GM18870 (cell line): ENCODE measurements at regions not wholly inside any gene's neighbourhood (a gene's known extent, or its start where the extent isn't known, plus 50 kb on each side); places are given as distances from the start of the nearest gene placed in this dataset.
"Not testable (repeated sequence)": the region's sequence is repeated elsewhere in the genome, so short reads cannot be mapped to it uniquely, and the experiment has no call there.

Experiments
- ATAC-seq: cut with Tn5 transposase; IDR thresholded peaks from one replicate; pipeline ENCODE4 v1.9.1; 2021; ENCODE audit warnings: moderate library complexity; ENCODE audit not compliant: unreplicated experiment

- no peak for ATAC-seq
These were observed 495.9 kb downstream of the CSNK1G3 start for GRCh38 chr5:124007675-124008398.

DNA sequence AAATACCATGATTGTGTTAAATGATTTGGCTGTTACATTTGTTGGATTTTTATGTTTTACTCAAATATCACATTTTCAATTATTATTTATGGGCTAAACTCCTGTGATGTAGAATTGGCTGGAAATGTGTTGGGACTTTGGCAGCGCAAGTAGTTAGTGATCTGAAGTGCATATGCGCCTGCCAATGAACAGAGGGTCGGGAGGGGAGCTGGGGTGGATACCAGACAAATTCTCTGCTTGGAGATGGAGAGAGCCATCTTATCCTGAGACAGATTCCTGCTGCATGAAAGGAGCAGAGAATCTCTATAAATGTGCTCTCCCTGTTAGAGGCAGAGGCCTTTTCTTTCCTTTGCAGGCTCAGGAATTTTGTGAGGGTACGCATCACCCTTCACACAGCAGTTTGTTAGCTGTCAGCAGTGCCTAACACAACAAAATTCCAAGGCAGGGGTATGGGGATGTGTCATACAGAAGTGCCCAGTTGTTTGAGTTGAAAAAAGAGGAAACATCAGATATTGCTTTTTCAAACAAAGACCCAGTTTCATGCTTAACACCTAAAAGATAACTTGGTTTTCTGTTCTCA lies 489.1 kb downstream of the CSNK1G3 start:
- no peak for ATAC-seq

GRCh38 chr5:124000538-124000937 lies 488.6 kb downstream of the CSNK1G3 start:
- no peak for ATAC-seq

DNA sequence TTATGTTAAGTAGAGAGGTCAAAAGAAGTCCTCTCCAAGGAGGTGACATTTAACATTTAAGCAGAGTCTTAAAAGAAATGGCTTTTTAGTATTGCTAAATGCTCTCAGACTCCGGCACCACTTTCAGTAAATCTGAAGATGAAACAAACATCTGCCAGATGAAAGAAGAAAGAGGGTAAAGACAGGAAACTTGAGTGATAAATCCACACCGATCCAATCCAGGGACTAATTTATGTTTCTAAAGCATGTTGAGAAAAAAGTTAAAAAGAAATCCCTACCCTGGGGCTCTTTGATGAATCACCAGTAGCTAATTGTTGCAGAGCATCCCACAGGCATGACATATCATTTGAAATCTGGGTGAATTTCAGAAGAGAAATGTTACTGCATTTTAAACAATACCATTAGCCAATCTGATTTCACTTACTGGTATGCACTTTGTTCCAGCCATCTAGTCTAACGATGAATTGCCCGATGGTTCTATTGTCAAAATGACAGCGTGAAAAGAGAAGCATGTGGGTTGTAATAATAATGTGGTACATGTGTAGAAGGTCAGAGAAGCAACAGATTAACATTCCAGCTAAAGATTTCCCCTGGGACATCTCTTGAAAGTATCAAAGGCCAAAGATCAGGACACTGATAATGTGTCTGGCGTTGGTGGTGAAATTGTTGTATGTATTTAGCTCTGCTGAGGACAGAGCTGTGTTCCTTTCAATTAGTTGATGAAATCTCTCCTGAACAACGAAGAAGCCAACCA lies 485.7 kb downstream of the CSNK1G3 start:
- ATAC-seq, result no peak

GRCh38 chr5:123997064-123997461 lies 485.1 kb downstream of the CSNK1G3 start:
- ATAC-seq, result no peak

- ATAC-seq, result no peak
These were observed 480.7 kb downstream of the CSNK1G3 start for GRCh38 chr5:123992641-123993040.

GRCh38 chr5:123987956-123988355 lies 476.0 kb downstream of the CSNK1G3 start:
- no peak for ATAC-seq

DNA sequence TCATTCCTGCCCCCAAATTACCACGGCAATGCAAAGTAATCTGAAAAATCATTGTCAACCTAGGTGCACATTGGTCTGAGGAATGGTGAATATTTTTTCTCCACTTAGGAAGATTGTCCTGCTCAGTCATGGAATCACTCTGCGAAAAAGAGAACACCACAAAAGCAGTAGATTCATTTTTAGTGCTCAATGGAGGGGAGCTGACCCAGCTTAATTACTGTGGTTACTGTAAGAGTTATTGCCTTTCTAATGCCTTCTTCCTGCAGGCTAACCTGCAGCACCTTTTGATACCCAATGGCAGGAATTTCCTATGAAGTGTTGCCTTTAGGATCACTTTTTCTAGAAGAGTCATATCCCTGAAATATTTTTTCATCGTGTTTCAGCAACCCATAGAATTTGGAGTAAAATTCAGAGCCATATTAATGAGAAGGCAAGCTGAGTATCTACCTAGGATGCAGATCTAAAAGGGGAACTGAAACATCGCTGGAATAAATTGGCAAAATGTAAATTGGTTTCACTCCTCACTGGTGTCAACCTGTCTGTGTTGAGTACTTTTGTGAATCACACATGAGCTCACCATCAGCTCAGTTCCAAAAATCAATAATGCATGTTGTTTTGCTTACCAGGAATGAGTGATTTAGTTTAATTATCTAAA lies 464.5 kb downstream of the CSNK1G3 start:
- ATAC-seq, result peak; percentile 88

GRCh38 chr5:123975521-123975920 lies 463.5 kb downstream of the CSNK1G3 start:
- ATAC-seq, result not testable (repeated sequence)

- no peak for ATAC-seq
These were observed 454.8 kb downstream of the CSNK1G3 start for GRCh38 chr5:123966781-123967180.

GRCh38 chr5:123965626-123966025 lies 453.6 kb downstream of the CSNK1G3 start:
- no peak for ATAC-seq

- no peak for ATAC-seq
These were observed 452.9 kb downstream of the CSNK1G3 start for GRCh38 chr5:123964884-123965283.

- no peak for ATAC-seq
These were observed 448.5 kb downstream of the CSNK1G3 start for GRCh38 chr5:123960526-123960925.

DNA sequence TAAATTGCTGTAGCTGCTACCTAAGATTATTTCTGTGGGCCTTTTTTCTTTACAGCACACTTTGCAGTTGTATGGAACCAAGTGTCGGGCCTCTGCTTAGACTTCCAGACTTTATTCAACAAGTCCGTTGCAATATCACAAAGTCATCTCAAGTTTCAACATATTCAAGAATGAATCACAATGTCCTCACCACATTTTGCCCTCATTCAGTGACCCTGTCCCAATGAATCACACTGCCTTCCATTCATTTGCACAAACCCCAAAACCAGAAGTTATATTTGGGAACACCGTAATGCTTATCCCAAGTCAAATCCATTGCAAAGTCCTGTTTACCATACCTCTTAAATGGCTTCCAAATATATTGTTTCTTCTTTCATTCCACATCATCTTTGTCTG lies 439.6 kb downstream of the CSNK1G3 start:
- no peak for ATAC-seq

- no peak for ATAC-seq
These were observed 439.0 kb downstream of the CSNK1G3 start for GRCh38 chr5:123950701-123951581.

DNA sequence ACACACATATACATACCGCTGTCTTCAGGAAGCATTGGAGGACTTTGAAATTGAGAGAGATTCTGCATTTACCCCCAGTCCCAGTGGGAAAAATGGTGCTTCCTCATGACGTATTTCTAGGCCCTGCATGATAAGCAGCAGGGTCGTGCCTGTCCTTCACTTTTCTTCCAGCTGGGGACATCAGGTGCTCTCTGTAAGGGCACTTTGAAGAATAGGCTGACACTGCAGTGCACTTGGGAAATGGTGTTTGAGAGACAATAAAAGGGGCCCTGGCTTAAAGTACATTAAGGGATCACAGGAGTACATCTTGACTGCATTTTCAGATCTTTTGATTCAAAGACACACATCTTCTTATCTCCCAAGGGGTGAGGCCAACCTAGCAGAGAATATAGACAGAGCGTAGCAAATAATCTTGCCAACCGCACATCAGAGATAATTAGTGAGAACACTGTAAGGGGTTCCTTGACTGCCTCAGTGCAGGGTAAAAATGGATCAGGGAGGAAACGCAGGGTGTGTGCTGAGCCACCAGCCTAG lies 437.9 kb downstream of the CSNK1G3 start:
- ATAC-seq, result no peak

DNA sequence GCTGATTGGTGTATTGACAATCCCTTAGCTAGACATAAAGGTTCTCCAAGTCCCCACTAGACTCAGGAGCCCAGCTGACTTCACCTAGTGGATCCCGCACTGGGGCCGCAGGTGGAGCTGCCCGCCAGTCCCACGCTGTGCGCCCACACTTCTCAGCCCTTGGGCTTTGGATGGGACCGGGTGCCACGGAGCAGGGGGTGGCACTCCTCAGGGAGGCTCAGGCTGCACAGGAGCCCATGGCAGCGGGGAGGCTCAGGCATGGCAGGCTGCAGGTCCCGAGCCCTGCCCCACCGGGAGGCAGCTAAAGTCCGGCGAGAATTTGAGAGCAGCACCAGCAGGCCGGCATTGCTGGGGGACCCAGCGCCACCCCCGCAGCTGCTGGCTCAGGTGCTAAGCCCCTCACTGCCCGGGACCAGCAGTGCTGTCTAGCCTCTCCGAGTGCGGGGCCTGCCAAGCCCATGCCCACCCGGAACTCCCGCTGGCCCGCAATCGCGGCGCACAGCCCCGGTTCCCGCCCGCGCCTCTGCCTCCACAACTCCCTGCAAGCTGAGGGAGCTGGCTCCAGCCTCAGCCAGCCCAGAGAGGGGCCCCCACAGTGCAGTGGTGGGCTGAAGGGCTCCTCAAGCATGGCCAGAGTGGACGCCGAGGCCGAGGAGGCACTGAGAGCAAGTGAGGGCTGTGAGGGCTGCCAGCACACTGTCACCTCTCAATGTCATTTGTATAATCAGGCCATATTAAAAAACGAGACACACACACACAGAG lies 437.2 kb downstream of the CSNK1G3 start:
- ATAC-seq, result no peak

DNA sequence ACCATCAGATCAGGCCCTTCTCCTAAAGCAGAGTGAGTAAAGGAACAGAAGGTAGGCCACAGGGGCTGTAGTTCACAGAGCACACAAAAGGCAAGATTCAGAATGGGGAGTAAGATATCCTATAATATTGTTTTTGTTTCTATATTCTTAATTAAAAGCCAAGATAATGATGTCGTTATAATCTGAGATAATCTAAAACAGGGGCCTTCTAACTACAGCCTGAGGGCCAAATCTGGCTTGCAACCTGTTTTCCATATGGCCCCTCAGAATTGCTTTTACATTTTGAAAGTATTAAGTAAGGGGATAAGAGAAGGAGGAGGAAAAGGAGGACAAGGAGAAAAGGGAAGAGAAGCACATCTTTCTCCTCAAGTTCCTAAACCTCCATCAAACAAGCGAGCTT lies 435.8 kb downstream of the CSNK1G3 start:
- no peak for ATAC-seq

GRCh38 chr5:123945548-123945947 lies 433.6 kb downstream of the CSNK1G3 start:
- no peak for ATAC-seq

DNA sequence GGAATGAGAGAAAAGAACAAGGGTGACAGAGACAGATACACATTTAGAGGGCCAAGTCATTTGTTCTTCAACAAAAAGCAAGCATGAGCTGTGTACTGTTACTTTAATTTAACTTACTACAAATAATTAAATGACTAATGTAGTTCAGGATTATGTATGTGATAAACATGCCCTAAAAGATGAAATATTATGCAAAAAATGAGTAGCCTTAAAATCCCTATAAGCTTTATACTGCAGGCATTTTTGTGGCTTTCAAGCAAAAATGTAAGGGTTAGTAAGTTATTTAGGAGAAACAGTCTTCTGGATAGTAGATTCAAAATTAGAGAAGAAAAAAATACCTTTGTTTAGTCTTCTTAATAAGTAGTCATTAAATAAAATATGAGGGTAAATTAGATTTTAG lies 431.2 kb downstream of the CSNK1G3 start:
- ATAC-seq, result no peak
